ENCODE measurements at regions not wholly inside any gene's neighbourhood (a gene's known extent, or its start where the extent isn't known, plus 50 kb on each side); places are given as distances from the start of the nearest gene placed in this dataset.

GRCh38 chr10:120012566-120012965 lies 120.0 kb downstream of the SEC23IP start:
- TF ChIP-seq CTCF (IDR thresholded peaks at IDR 0.05) (no peak), POLR2A (IDR thresholded peaks at IDR 0.05) (no peak), EP300 (IDR thresholded peaks at IDR 0.05) (no peak)

All from tibial nerve (tissue), 4 donors.